ENCODE measurements at regions not wholly inside any gene's neighbourhood (a gene's known extent, or its start where the extent isn't known, plus 50 kb on each side); places are given as distances from the start of the nearest gene placed in this dataset.

- TF ChIP-seq, protein P1, sequence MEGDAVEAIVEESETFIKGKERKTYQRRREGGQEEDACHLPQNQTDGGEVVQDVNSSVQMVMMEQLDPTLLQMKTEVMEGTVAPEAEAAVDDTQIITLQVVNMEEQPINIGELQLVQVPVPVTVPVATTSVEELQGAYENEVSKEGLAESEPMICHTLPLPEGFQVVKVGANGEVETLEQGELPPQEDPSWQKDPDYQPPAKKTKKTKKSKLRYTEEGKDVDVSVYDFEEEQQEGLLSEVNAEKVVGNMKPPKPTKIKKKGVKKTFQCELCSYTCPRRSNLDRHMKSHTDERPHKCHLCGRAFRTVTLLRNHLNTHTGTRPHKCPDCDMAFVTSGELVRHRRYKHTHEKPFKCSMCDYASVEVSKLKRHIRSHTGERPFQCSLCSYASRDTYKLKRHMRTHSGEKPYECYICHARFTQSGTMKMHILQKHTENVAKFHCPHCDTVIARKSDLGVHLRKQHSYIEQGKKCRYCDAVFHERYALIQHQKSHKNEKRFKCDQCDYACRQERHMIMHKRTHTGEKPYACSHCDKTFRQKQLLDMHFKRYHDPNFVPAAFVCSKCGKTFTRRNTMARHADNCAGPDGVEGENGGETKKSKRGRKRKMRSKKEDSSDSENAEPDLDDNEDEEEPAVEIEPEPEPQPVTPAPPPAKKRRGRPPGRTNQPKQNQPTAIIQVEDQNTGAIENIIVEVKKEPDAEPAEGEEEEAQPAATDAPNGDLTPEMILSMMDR (IDR thresholded peaks at IDR 0.05), result no peak
Observed at GRCh38 chr13:44032802-44033201, 153.1 kb downstream of the LACC1 start.

DNA sequence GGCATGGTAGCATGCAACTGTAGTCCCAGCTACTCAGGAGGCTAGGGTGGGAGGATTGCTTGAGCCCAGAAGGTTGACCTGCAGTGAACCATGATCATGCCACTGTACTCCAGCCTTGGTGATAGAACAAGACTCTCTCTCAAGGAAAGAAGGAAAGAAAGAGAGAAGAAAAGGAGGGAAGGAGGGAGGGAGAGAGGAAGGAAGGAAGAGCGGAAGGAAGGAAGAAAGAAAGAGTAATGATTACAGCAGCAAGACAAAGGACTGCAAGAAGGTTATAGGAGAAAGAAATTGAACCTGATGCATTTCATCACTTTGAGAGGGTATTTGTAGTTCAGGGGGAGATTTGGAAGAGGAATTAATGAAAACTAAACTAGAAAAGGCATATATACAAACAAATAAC is 155.7 kb downstream of the LACC1 start:
- TF ChIP-seq, protein P1 (IDR thresholded peaks at IDR 0.05), result no peak

DNA sequence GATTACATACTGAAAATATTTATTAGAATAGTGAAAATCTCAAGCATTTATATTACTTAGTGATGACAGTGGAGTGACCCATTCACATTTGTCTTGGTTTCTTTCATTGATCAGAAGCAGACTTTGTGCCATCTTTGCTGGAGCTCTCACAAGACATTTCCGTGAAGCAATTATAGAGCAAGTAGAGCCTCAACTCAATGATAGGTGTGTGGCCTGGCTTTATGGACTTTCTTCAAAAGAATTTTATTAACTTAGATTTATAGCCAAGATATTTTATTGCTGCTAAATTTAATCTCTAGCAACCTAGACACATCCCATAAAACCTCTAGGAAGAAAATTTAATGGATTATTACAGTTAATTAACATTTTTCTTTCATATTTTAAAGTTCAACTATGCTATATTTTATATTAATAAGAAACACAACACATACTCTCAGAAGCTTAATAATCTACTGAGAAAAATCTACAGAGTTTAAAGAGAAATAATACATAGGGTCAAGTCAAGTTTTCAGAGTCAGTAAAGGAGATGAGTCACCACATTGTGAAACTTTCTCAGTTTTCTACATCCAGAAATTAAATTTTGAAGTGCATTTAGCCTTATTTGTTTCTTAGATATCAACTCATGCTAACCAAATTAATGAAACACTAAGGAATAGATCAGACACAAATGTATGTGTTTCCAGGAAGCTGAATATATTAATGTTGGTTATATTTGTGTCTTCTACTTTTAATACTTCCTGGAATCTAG is 160.5 kb downstream of the LACC1 start:
- TF ChIP-seq, protein P1 (IDR thresholded peaks at IDR 0.05), result no peak

- TF ChIP-seq, protein P1 (IDR thresholded peaks at IDR 0.05), result no peak
Observed at GRCh38 chr13:44040818-44041100, 161.1 kb downstream of the LACC1 start.

GRCh38 chr13:44044547-44045179 is 165.0 kb downstream of the LACC1 start:
- TF ChIP-seq, protein P1 (IDR thresholded peaks at IDR 0.05), result no peak

DNA sequence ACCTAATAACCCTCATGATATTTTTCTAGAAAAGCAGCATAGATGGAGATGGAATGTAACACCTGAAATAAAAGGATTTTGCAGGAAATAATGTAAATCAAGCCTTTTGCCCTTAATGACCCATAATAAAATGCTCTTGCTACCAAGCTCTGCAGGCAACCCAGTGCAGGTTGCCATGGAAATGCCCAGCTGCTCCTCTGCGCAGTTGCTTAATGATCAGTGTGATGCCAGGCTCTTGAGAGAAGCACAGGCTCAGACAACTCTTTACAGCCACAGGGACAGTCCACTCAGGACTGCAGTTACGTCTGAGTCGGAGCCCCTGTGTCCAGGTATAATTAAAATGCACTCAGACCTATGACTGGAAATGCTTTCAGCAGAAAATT is 165.5 kb downstream of the LACC1 start:
- TF ChIP-seq, protein P1 (IDR thresholded peaks at IDR 0.05), result no peak

- TF ChIP-seq, protein P1 (IDR thresholded peaks at IDR 0.05), result no peak
Observed at GRCh38 chr13:44046428-44046827, 166.7 kb downstream of the LACC1 start.

Data from LNCAP (cell line).